ENCODE measurements at regions not wholly inside any gene's neighbourhood (a gene's known extent, or its start where the extent isn't known, plus 50 kb on each side); places are given as distances from the start of the nearest gene placed in this dataset.

GRCh38 chr19:29422486-29423085 lies 103.2 kb upstream of the VSTM2B start:
- Histone ChIP-seq H3K27me3 (replicated peaks; ENCODE audit: insufficient read depth, low read depth, low read length, poor library complexity) (no peaks in the 10 kb centered on the region), H3K27ac (ENCODE audit: low read depth, low read length, poor library complexity, severe bottlenecking) (no peak overlapping the region), H3K9me3 (ENCODE audit: low read depth, low read length, poor library complexity, severe bottlenecking) (no peaks in the 10 kb centered on the region), H3K36me3 (ENCODE audit: insufficient read depth, low read length, poor library complexity, severe bottlenecking) (no peaks in the 10 kb centered on the region), H3K4me1 (ENCODE audit: insufficient read depth, low read length, poor library complexity, severe bottlenecking) (no peaks in the 10 kb centered on the region), H3K4me3 (ENCODE audit: low read depth, low read length, poor library complexity, severe bottlenecking) (no peak overlapping the region)
- intact Hi-C loops (cut with micrococcal nuclease; ENCODE audit: unreplicated experiment) = no loop called here
- ChIA-PET CTCF (no interaction called here), POLR2A (ENCODE audit: low non-redundant PET) (no interaction called here)
- DNase-seq (ENCODE audit: low spot score) = no peak
- BruUV-seq (replicated peaks) = no TSS peak
- TF ChIP-seq EZH2 (IDR thresholded peaks at IDR 0.05; ENCODE audit: borderline replicate concordance, low read depth, low read length, poor library complexity, severe bottlenecking) (no peak), CTCF (conservative IDR thresholded peaks at IDR 0.05; ENCODE audit: low read depth, low read length) (no peak)

- intact Hi-C loops (cut with micrococcal nuclease; ENCODE audit: unreplicated experiment) = no loop called here
Measured at GRCh38 chr19:29428071-29428470, 97.7 kb upstream of the VSTM2B start.

GRCh38 chr19:29429021-29429420 lies 96.8 kb upstream of the VSTM2B start:
- Histone ChIP-seq H3K9me3 (ENCODE audit: low read depth, low read length, poor library complexity, severe bottlenecking) (peaks cover 23% of the 10 kb centered on the region), H3K4me1 (ENCODE audit: insufficient read depth, low read length, poor library complexity, severe bottlenecking) (no peaks in the 10 kb centered on the region), H3K27me3 (replicated peaks; ENCODE audit: insufficient read depth, low read depth, low read length, poor library complexity) (no peaks in the 10 kb centered on the region), H3K27ac (ENCODE audit: low read depth, low read length, poor library complexity, severe bottlenecking) (no peak overlapping the region), H3K36me3 (ENCODE audit: insufficient read depth, low read length, poor library complexity, severe bottlenecking) (no peaks in the 10 kb centered on the region), H3K4me3 (ENCODE audit: low read depth, low read length, poor library complexity, severe bottlenecking) (no peak overlapping the region)
- ChIA-PET POLR2A (ENCODE audit: low non-redundant PET) (no interaction called here), CTCF (no interaction called here)
- DNase-seq (ENCODE audit: low spot score) = no peak
- intact Hi-C loops (cut with micrococcal nuclease; ENCODE audit: unreplicated experiment) = no loop called here
- TF ChIP-seq CTCF (conservative IDR thresholded peaks at IDR 0.05; ENCODE audit: low read depth, low read length) = no peak
- no peak for TF ChIP-seq EZH2 (IDR thresholded peaks at IDR 0.05; ENCODE audit: borderline replicate concordance, low read depth, low read length, poor library complexity, severe bottlenecking)
- no TSS peak for BruUV-seq (replicated peaks)

More at GRCh38 chr19:29428071-29428470, 97.7 kb upstream of the VSTM2B start:
- DNase-seq (ENCODE audit: low spot score) = no peak
- Histone ChIP-seq H3K9me3 (ENCODE audit: low read depth, low read length, poor library complexity, severe bottlenecking) (peaks cover 23% of the 10 kb centered on the region), H3K4me1 (ENCODE audit: insufficient read depth, low read length, poor library complexity, severe bottlenecking) (no peaks in the 10 kb centered on the region), H3K27ac (ENCODE audit: low read depth, low read length, poor library complexity, severe bottlenecking) (no peak overlapping the region), H3K36me3 (ENCODE audit: insufficient read depth, low read length, poor library complexity, severe bottlenecking) (no peaks in the 10 kb centered on the region), H3K4me3 (ENCODE audit: low read depth, low read length, poor library complexity, severe bottlenecking) (no peak overlapping the region), H3K27me3 (replicated peaks; ENCODE audit: insufficient read depth, low read depth, low read length, poor library complexity) (no peaks in the 10 kb centered on the region)
- TF ChIP-seq EZH2 (IDR thresholded peaks at IDR 0.05; ENCODE audit: borderline replicate concordance, low read depth, low read length, poor library complexity, severe bottlenecking) (no peak), CTCF (conservative IDR thresholded peaks at IDR 0.05; ENCODE audit: low read depth, low read length) (no peak)
- POLR2A ChIA-PET (ENCODE audit: low non-redundant PET) = no interaction called here
- CTCF ChIA-PET = no interaction called here
- no TSS peak for BruUV-seq (replicated peaks)

Data from A673 (cell line).